HG03060 (cell line): ENCODE measurements at regions not wholly inside any gene's neighbourhood (a gene's known extent, or its start where the extent isn't known, plus 50 kb on each side); places are given as distances from the start of the nearest gene placed in this dataset.

Experiments
- ATAC-seq: cut with Tn5 transposase; IDR thresholded peaks from one replicate; pipeline ENCODE4 v1.9.1; 2021; ENCODE audit warnings: low read depth, moderate number of reproducible peaks; ENCODE audit not compliant: unreplicated experiment

DNA sequence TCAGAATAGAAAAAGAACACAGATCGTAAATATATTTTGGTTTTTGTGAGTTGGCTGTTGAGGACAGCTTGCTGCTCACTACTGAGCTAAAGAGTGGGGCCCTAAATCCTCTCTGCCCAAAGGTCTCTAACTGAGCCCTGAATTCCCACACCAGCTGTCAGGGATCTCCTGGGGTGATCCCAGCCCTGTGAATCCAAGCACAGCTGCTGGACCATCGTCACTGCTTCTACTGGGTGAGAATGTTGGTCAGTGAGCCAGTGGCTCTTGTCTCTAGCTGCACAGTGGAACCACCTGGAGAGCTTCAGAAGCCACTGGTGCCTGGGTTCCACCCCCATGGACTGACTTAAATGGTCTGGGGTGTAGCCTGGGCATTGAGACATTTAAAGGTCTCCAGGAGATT, 90.5 kb upstream of the IL12A start:
- no peak for ATAC-seq

DNA sequence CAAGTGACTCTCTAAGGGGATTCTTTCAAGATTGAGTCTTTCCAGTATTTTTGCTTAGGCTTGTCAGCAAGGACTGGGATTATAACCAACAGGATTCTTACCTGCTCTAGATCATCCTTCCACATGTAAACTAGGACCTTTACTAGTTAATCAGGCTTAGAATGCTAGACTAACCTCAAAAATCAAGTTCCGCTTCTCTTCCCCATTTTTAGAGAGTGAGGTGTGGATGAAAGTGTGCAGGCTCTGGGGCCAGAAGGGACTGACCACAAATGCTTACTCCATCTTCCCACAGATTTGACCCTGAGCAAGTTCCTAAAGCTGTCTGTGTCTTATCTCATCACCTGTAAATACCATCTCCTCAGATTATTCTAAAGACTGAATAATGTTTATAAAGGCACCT, 89.5 kb upstream of the IL12A start:
- no peak for ATAC-seq

DNA sequence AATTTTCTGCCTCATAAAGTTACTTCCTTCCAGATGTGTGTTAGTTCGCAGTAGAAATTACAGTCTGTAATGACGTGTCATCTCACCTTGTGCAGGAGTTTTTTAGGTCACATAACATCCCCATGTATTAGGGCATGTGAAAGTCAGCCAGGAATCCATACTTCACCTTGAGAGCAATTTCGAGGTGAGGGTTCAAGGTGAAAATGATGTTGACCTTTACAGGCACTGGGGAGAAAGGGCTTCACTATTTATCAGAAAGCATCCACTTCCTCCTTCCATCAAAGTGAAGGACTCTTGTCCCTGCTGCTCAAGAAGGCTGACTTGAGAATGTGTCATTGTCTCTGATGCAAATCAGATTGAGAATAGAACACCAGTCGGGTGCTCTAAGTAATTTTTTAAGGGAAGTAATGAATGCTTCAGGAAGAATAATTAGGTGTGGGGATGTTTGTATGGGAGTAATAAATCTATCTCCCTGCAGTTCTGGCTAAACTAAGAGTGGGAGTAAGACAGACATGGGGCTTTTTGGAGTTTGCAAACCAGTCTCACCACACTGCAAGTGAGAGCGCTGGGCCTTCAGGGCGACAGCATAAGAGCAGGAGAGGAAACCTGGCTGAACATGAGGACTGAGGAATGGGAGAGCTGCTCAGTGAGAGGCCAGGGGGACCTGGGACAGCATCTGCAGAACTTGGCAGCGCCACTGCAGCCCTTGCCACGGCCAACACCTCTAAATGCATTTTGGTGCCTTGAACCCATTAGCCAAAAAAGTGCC, 85.9 kb upstream of the IL12A start:
- peak; percentile 55 for ATAC-seq

DNA sequence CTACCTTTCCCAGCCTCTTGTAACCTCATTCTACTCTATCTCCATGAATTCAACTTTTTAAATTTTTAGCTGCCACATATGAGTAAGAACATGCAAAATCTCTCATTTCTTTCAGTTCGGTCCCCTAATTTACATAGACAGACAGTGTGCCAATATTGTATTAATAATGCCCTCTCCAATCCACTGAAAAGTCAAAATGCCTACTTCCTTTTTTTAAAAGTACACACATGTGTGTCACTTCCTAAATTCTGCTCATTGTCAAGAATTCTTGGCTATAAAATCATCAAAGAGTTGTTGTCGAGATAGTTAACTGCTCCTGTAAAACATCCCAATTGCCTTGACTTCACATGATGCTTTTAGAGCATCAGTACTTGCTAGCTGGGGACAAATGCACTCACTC, 84.2 kb upstream of the IL12A start:
- peak; percentile 37 for ATAC-seq

DNA sequence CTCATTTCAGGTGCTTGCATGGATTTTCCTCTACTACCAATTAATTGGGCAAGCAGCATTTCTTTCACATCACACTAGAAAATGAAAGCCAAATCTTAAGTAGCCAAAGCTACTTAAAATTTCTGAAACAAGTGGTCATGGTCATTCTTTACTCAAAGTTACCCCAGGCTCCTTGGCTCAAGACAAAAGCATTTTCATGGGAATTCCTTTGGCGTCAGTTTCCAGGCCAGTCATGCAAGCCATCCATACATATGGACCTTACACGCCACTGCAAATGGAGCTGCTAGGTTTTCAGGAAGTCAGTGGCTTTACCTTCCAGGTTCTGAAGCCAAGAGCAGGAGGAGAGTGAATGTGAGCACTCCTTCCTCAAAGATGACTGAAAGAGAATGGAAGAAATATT, 83.7 kb upstream of the IL12A start:
- ATAC-seq, result no peak

DNA sequence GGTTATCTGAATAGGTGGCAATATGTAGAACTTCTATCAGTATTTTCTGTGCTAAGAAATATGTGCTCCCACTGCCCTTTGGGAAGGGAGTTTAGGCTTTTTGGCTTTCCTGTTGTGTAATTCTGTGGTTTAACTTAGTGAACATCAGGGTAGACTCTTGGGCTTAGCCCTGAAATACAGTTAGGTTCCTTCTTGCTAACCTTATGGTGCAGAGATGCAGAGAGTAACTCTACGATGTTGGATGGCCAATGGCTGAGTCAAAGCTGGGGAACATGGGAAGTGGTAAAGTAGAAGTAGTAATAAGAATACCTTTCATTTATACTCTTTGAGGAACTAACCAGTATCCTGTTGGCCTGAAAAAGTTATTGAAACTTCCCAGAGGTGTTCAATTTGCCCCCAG, 80.8 kb upstream of the IL12A start:
- ATAC-seq, result no peak

DNA sequence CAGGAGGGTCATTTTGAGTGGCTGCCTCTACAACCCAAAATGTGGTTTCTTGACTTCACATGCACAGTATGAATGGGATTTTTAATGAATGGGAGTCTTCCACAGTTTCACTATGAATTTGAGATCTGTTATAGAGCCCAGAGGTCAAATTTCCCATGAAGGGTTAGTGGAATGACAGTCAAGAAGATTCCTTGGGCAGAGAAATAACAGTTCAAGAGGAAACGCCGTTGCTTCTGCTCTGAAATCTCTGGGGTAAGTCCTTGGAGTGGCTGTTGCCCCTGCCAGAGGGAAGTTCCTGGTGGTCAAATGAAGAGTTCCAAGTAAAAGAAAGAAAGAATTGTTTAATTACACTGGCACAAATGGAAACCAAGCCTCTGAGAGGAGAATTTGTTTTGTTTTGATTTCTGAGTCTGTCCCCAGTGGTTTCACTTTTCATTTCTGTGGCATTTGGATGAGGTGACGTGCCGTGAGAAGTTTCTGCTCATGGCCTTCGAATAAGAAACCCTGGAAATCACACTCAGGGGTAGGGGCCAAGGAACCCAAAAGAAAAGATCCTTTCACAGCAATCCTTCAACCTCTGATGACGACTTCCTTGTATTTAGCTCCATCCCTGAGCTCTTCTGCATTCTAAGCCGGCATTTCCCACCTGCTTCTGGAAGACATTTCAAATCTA, 77.5 kb upstream of the IL12A start:
- ATAC-seq, result no peak

DNA sequence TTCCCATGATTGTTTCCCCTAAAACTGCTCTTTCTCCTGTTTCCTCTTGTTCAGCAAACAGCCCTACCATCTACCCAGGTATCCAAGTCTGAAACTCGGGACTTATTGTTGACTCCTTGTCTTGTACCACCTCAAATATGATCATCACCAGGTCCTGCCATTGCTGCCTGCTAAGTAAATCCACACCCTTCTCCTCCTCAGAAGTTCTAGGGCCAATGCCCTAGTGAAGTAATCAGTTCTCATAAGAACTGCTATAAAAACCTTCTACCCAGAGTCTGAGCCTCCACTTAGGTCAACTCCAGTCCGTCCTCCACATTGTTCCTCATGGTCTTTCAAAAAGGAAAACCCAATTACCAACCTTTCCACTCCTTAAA, 77.0 kb upstream of the IL12A start:
- no peak for ATAC-seq

DNA sequence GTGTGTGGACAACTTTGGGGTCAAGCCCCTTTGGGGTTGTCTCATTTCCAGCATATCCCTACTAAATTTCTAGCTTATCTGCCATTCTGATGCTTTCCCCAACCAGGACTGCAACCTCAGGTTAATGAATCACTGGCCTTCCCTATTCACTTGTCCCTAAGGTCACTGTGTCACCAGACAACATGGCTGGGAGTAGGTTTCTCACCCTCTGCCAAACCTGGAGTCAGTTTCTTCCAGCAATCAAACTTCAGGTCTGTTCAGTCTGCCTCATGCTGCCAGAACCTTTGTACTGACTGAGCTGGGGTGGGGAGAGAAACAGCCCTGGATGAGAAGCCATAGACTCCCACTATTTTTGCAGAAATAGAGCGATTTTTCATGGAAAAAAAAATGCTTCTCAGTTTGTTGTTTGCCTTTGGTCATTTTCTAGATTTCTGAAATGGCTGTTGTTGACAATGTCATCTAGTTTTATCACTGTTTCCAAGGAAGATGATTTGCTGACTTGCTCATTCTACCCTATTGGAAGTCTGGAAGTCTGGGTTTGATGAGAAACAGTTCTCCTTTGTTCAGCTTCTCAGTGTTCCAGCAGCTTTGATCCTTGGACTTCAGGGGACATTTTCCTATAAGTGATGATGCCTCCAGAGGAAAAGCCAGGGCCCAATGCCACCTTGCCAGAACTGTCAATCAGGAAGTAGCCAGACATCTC, 74.8 kb upstream of the IL12A start:
- ATAC-seq, result no peak

DNA sequence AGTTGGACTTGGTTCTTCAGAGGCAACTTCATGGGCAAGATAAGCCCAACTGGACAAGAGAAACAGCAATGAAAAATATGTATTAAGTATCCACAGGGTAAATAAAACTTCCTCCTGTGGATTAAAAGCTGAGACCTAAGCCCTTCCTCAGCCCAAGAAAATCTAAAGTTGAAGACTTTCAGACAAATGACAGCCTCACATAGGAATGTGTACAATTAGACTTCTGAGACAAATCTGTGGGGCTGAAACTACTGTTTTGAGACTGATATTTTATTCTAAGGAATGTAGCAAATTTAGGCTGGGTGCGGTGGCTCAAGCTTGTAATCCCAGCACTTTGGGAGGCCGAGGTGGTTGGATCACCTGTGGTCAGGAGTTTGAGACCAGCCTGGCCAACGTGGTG, 74.2 kb upstream of the IL12A start:
- ATAC-seq, result no peak

DNA sequence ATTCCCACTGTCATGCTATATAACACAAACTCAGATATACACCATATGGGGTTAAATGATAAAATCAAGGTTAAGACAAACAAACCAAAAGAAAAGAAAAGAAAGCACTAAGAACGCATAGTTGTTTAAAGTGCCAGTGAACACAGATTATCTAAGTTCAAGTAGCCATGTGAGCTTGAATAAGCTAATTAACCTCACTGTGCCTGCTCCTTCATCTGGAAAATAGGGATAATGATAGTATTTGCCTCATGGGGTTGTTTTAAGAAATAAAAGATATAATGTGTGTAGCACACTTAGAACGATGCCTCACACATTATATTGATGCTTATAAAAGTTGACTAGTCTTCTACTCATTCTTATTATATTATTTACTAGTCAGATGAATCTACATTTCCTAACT, 72.6 kb upstream of the IL12A start:
- no peak for ATAC-seq

DNA sequence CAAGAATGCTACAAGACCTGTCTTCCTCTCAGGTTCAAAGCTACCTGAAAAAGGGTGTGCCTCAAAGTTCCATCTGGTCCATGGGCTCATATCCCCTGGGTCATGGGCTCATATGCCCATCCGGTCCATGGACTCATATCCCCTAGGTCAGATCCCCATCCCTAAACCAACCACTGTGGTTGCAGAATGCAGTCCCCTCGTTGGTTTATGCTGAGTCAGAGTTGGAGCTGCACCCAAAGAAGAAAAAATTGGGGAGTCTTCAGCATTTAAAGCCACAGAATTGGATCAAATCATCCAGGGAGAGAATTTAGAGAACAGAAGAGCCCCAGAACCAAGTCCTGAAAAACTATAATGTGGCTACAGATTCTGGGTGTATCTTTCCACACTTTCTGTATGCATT, 71.5 kb upstream of the IL12A start:
- no peak for ATAC-seq

DNA sequence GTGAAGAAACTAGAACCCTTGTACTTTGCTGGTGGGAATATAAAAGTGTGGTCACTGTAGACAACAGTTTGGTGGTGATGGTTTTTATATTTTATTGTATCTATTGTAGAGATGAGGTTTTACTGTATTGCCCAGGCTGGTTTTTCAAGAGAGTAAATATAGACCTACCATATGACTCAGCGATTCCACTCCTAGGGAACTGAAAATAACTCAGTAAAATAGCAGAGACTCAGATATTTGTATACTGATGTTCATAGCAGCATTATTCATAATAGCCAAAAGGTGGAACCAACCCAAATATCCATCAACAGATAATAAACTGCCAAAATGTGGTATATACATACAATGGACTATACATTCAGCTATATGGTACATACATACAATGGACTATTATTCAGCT, 68.8 kb upstream of the IL12A start:
- ATAC-seq, result peak; percentile 87

DNA sequence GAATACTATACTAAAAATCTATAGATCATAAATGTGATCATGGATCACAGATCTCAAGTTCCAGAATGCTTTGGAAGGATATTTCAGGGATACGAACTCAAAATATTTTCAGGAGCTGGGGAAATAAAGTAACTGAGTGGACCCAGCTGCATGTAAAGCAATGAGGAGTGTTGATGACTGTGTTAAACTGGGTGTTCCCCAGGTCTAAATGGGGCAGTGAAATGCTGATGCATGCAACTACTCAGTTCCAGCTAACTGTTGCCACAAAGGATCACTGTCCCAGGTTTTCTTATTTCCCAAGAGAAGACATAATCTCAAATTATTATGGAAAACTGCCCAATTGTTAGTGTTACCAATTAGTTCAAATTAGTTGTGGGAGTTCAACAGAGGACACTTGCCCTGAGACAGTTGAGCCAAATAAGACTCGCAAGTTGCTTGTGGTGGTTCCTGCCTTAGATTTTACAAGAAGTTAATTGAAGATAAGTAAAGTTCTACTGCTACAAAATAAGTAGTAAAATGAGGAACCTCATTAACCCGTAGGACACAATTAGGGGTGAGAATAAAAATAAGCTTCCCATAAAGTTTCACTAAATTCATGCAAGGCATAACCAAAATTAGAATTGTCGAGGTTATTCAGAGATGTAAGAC, 66.3 kb upstream of the IL12A start:
- ATAC-seq, result no peak

DNA sequence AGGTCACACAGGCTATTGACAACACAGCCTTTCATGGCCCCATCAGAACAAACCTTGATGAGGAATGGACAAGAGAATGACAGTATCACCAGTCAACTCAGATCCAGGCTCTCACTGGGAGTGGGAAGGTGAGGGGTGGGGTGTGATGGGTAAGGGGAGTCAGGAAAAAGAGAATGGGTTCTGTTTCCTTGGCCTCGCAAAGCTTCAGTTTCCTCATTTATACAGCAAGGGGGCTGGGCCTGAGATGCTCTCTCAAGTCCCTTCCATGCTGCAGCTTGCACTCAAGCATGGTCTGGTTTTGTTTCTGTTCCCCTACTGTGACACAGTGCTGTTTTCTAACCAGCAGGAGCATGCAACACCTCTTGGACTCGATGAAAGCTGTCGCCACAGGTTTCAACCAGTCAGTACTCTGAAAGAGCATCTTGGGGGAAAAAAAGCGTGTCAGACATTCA, 65.7 kb upstream of the IL12A start:
- peak; percentile 83 for ATAC-seq

DNA sequence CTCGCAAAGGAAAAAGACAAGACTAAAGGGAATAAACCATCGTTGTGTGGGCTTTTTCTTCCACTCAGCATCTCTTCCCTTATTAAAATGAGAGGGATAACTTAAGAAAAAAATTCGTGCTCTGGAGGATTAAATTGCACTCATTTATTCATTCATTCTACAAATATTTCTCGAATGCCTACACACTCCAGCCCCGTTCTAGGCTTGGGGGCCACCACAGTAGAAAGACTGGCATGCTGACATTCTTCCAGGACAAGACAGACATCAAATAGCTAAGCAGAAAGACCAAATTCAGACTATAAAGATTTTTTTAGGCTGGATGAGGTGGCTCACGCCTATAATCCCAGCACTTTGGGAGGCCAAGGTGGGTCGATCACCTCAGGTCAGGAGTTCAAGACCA, 65.3 kb upstream of the IL12A start:
- ATAC-seq, result no peak

DNA sequence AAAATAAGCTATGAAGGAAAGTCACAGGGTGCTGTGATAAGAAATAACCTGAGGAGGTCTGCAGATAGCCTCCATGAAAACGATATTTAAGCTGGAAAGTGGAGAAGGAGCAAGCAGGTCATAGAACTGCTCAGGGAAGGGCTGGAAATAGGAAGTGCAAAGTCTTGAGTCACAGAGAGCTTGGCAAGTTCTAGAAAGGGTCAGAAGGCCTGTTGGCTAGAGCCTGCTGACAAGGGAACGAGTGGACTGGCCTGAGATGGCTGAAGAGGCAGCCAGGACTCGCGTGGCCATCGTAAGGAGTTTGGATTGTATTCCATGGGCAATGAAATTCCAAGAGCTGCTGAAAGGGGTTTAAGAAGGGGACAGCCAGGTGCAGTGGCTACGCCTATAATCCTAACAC, 64.7 kb upstream of the IL12A start:
- ATAC-seq, result no peak

DNA sequence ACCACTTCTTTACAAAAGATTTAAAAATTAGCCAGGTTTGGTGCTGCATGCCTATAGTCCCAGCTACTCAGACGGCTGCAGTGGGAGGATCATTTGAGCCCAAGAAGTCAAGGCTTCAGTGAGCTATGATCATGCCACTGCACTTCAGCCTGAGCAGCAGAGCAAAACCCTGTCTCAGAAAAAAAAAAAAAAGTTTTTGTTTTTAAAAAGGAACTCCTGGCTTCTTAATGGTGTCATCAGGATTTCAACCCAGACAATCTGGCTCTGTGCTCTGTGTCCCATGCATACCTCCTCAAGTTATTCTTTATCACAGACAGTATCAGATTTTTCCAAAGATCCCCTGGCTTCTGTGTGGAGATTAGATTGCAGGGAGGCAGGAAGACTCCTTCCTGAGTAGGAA, 64.2 kb upstream of the IL12A start:
- no peak for ATAC-seq

DNA sequence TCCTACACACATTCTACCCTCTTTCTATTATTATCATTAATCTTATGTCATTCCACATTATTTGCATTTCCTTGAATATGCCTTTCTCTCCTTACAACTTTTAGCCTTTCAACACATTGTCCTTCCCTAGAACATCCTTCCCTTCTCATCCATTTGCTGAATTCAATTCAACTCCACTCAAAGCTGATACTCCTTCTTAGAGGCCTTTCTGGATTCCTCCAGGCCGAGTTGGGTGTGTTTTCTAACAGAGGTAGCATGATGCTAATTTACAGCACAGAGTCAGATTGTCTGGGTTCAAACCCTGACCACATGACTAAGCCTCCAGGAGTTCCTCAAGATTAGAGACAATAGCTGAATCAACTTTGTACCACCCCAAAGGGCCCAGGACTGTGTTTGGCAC, 63.4 kb upstream of the IL12A start:
- no peak for ATAC-seq

DNA sequence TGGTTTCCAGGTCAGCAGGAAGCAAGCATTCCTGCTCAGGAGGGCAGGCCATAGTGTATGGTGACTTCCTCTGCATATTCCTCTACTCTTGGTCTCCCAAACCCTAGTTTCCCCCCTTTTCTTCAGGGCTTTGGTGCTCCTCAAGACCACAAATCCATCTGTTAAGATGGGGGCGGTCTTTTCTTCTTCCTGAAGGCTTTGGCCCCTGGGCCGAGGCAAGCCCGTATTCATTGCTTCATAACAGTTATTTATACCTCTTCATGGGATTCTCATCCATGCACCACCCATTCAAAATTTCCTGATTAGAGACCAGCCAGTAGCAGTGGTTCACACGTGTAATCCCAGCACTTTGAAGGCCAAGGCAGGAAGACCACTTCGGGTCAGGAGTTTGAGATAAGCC, 62.1 kb upstream of the IL12A start:
- ATAC-seq, result no peak

DNA sequence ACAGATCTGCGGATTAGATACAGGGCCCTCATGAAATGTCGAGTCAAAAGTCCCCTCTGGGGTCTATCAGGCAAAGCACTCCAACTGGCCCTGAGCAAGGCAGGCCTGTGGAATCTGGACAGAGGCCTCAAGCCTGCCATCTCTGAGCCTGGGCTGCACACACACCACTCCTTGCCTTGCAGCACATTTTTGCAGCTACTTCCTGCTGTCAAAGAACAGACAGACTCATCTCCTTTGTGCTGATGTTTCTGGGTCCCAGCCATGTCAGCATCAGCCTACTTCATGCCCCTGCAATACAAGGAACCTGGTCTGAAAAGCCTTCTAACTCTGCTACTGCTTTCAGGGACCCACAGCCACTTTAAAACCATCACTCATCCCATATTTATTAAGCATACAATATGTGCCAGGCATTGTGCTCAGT, 60.6 kb upstream of the IL12A start:
- ATAC-seq, result no peak
